ENCODE measurements at regions not wholly inside any gene's neighbourhood (a gene's known extent, or its start where the extent isn't known, plus 50 kb on each side); places are given as distances from the start of the nearest gene placed in this dataset.

DNA sequence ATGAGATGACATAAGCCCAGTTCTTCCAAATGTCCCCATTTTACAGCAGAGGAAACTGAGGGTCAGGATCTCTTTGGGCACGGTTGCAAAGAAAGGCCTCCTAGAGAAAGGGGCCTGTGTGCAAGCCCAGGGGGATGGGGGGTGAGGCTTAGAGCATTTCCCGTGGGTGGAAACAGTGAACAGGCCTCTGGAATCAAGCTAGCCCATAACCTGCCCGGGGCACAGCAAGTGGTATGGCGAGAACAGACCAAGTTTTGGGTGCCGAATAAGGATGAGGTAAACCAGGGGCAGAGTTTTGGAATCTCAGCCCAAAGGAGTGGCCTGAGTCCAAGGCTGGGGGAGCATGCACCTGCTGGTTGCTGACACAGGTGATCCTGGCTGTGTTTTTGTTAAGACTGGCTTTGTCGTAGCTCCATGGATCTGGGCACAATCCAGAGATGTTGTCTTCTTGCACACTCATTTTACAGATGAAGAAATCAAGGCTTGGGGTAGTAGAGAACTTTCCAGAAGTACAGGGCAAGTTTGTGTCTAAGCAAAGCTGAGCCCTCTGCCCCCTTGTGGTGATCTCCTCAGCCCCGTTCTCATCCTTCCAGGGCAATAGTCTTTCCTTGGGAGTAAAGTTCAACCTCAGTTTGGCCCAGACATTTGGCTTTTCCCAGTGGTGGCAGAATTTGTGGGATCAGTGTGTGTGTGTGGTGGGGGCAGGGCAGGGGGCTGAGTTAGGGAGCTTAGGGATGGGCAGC, 53.5 kb upstream of the MYEOV start:
- DNase-seq = peak; percentile 31 to 70
- intact Hi-C loops (cut with DNase I, micrococcal nuclease) = no loop called here
- ATAC-seq = peak; percentile 88

DNA sequence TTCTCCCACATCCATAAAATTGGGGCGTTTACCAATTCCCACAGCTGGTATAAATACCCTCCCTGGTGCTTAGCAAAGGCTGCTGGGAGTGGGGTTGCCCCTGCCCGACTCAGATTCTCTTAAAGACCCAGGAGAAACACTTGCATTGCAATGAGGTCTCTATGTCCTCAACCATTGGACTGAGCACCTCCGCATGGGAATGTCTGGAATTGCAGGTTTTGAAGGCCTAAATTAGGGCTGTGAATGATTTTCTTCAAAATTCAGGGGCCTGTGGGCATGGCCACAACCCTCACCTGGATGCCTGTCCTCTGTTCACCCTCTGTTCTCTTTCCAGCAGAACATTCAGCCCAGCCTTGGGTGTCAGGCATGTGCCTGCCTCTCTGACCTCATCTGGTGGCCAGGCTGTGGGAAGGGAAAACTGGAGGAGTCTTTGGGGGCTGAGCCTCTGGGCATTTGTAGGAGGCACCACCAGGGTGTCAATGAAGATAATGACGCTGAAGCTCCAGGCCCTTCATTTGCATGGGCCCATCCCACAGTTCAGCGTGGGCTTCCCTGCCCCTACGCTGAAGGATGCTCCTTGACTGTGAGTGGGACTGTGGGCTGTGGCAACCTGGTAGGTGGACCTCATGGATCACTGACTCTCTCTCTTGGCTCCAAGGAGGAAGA, 52.7 kb upstream of the MYEOV start:
- intact Hi-C loops (cut with DNase I, micrococcal nuclease) = no loop called here
- DNase-seq = peak in 1 of 2 donors; percentile 19
- ATAC-seq = no peak

DNA sequence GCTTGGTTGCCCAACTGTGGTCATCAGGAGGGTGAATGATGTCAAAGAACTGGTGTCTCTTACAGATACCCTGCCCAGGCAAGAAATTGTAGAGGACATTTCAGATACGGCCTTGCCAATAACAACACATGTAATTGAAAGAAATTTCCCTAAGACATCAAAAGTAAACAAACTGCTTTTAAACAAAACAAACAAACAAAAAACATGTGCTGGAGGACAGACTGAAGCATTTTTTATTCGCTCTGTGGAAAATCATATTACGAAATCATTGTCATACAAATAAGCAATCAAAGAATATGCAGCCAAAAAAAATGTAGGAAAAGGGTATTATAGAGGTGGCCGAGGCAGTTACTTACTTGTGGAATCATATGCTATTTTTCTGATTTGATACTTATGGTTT, 52.1 kb upstream of the MYEOV start:
- intact Hi-C loops (cut with DNase I, micrococcal nuclease) = no loop called here
- ATAC-seq (no peak), DNase-seq (no peak)

DNA sequence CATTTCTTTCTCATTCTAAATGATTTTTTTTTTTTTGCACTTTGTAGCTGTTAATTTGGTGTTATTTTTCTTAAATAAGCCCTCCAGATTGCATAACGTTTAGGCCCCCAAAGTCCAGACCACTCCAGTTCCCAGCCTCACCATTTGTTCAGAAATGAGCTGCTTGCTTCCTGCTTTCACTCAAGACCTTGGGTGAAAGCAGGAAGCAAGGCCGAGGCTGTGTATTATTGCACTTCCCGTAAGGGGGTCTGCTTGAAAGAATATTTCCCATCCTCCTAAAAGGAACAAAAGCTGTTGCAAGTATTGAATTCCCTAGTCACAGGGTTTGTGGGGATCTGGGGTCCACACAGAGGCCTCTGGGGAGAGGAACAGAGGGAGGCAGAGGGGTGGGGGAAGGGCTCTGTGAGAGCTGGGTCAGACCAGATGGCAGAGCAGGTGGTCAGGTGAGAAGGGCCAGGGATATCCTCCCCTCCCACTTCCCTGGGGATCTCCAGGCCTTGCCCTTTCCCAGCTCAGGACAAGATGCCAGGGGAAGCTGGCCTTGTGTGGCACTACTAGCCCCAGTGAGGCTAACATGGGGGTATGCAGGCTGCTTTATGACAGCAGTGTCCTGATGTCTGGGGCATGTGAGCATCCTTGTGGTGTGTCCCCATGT, 51.6 kb upstream of the MYEOV start:
- ATAC-seq = no peak

DNA sequence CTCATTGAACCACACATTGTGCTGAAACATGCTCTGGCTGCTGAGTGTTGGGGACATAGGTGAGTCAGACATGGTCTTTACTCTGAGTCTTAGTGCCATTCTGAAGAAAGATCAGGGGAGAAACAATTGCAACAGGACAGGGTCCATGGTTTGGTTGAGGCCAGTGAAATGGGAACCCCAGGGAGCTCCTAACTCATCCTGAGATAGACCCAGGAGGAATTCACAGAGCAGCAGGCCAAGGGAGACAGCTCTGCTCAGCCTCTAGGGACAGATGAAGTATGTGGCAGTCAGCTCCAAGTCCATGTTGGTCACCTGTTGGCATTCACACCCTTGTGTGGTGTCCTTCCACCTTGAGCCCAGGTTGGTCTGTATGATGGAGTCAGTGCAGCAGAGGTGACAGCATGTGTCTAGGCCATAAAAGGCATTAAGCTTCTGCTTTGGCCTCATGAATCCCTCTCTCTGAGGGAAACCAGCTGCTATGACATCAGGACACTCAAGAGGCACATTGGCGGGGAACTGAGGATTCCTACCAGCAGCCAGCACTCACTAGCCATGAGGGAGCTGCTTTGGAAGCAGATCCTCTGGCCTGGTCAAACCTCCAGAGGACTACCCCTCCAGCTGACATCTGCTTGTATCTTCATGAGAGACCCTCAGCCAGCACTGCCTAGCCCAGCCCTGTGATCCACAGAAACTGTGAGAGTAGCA, 50.3 kb upstream of the MYEOV start:
- DNase-seq (peak in 1 of 2 donors; percentile 4), ATAC-seq (no peak)
- intact Hi-C loops (cut with DNase I, micrococcal nuclease) = no loop called here

More for the DNA sequence above, 51.6 kb upstream of the MYEOV start:
- intact Hi-C loops (cut with DNase I, micrococcal nuclease) = no loop called here
- DNase-seq = peak in 1 of 2 donors; percentile 23
